Sigmoid colon (tissue), 6 donors: ENCODE measurements at regions not wholly inside any gene's neighbourhood (a gene's known extent, or its start where the extent isn't known, plus 50 kb on each side); places are given as distances from the start of the nearest gene placed in this dataset.

Experiments
- DNase-seq: peaks from one replicate; pipeline ENCODE4 v3.0.0-alpha.2; 2019
- H3K27ac ChIP-seq, 4 donors: fragments of 200-600 bp; sonication (generic); one replicate each; pipeline ENCODE4 v1.5.1; 2016 to 2019; ENCODE audit warnings: mild to moderate bottlenecking in 1 of 4
- H3K27me3 ChIP-seq, 3 donors: fragments of 200-600 bp; sonication (generic); one replicate each; pipeline ENCODE4 v1.5.1; 2019; ENCODE audit warnings: mild to moderate bottlenecking in 1 of 3
- H3K36me3 ChIP-seq, 4 donors: fragments of 200-600 bp; sonication (generic); one replicate each; pipeline ENCODE4 v1.5.1; 2016 to 2019
- H3K4me1 ChIP-seq, 4 donors: fragments of 200-600 bp; sonication (generic); one replicate each; pipeline ENCODE4 v1.5.1; 2017 to 2019
- H3K4me3 ChIP-seq, 4 donors: fragments of 200-600 bp; sonication (generic); one replicate each; pipeline ENCODE4 v1.5.1; 2017 to 2019; ENCODE audit warnings: mild to moderate bottlenecking in 2 of 4, moderate library complexity in 1 of 4
- H3K9me3 ChIP-seq, 4 donors: fragments of 200-600 bp in 3 of 4; sonication (generic) in 3 of 4; one replicate each; pipeline versions ENCODE4 v1.5.1 to v1.6.1; 2013 to 2019
- CTCF ChIP-seq, 4 experiments: fragments of 450-650 bp in 3 of 4; fragments of 200-600 bp in 1 of 4; IDR thresholded peaks; one replicate each; pipeline ENCODE4 v1.5.1; 2016 to 2019; ENCODE audit warnings: antibody characterized with exemption in 4 of 4, mild to moderate bottlenecking in 3 of 4, moderate library complexity in 2 of 4
- EP300 ChIP-seq, 4 donors: sonication (generic); formaldehyde crosslinking; IDR thresholded peaks; one replicate each; pipeline ENCODE4 v1.6.1; 2017; ENCODE audit warnings: antibody characterized with exemption in 4 of 4
- POLR2A ChIP-seq, 2 donors: fragments of 450-650 bp; IDR thresholded peaks; one replicate each; pipeline ENCODE4 v1.6.1; 2016; ENCODE audit warnings: antibody characterized with exemption in 2 of 2, mild to moderate bottlenecking in 2 of 2, moderate library complexity in 2 of 2
- POLR2AphosphoS5 ChIP-seq, 4 donors: sonication (generic); formaldehyde crosslinking; IDR thresholded peaks; one replicate each; pipeline ENCODE4 v1.6.1; 2017; ENCODE audit warnings: antibody characterized with exemption in 4 of 4
- WGBS, 2 donors: extraction: QIAGEN DNeasy Blood & Tissue Kit; methylation state at CpG; one replicate each; pipeline ENCODE4 v1.1.7; 2013; 5-methylcytosine and 5-hydroxymethylcytosine counted together
- intact Hi-C: fragments of 100-400 bp; cut with DNase I; formaldehyde crosslinking; loops from one replicate; pipeline ENCODE4 v1.15.1; 2023
- small RNA-seq, 3 donors: library from RNA; depleted of rRNA; stranded (forward); fragments of <200 nt; gene quantifications; one replicate each; pipeline ENCODE3, GENCODE V24; 2016
- donor health status: healthy with polysubstance abuse.
- donor health status: healthy.

- Histone ChIP-seq H3K36me3 (no peaks in the 10 kb centered on the region), H3K4me3 (no peak overlapping the region), H3K9me3 (no peaks in the 10 kb centered on the region), H3K27ac (no peak overlapping the region), H3K27me3 (no peaks in the 10 kb centered on the region), H3K4me1 (peaks cover 0 to 10% (median 9%) of the 10 kb centered on the region in 4 donors)
- WGBS, 2 donors, result 9 to 50% methylated on average over 1 of the region's 1 CpG
- no peak for TF ChIP-seq POLR2AphosphoS5 (IDR thresholded peaks at IDR 0.05)
- no peak for TF ChIP-seq CTCF (IDR thresholded peaks at IDR 0.05)
- no peak for TF ChIP-seq POLR2A (IDR thresholded peaks at IDR 0.05)
- no peak for TF ChIP-seq EP300 (IDR thresholded peaks at IDR 0.05)
- intact Hi-C loops, result no loop called here
- DNase-seq, result no peak
These were observed 687.5 kb downstream of the SORCS3 start for GRCh38 chr10:105328503-105329133.

Small RNA genes in the stretch of these regions (small RNA-seq; reads per million reads assigned to genes)
- 0 reads per million in 3 donors for gene RNU6-463P
